AG09319 (cell line): ENCODE measurements at regions not wholly inside any gene's neighbourhood (a gene's known extent, or its start where the extent isn't known, plus 50 kb on each side); places are given as distances from the start of the nearest gene placed in this dataset.

Experiments
- DNase-seq: peaks from one replicate; pipeline ENCODE4 v3.0.0-alpha.2; 2010; ENCODE audit warnings: low read depth; ENCODE audit errors: extremely low read depth
- CTCF ChIP-seq: IDR thresholded peaks from 2 replicates; pipeline ENCODE4 v1.5.1; 2011; ENCODE audit warnings: low read depth, mild to moderate bottlenecking, inconsistent platforms, low read length, moderate library complexity

GRCh38 chr18:10262566-10262965 is 191.9 kb upstream of the APCDD1 start:
- no peak for DNase-seq
- no peak for TF ChIP-seq CTCF

- no peak for DNase-seq
Measured at GRCh38 chr18:10264260-10264659, 190.2 kb upstream of the APCDD1 start.

GRCh38 chr18:10265560-10266333 is 188.7 kb upstream of the APCDD1 start:
- no peak for DNase-seq
- TF ChIP-seq CTCF = no peak

More at GRCh38 chr18:10264260-10264659, 190.2 kb upstream of the APCDD1 start:
- TF ChIP-seq CTCF = no peak

GRCh38 chr18:10266334-10266590 is 188.2 kb upstream of the APCDD1 start:
- no peak for DNase-seq

GRCh38 chr18:10269261-10269660 is 185.2 kb upstream of the APCDD1 start:
- DNase-seq = no peak
- no peak for TF ChIP-seq CTCF

More at GRCh38 chr18:10266334-10266590, 188.2 kb upstream of the APCDD1 start:
- no peak for TF ChIP-seq CTCF

GRCh38 chr18:10270151-10270571 is 184.3 kb upstream of the APCDD1 start:
- TF ChIP-seq CTCF = no peak
- DNase-seq = no peak

- no peak for TF ChIP-seq CTCF
- no peak for DNase-seq
Measured at GRCh38 chr18:10271481-10271880, 183.0 kb upstream of the APCDD1 start.
